Parathyroid adenoma (tissue), 2 donors: ENCODE measurements at regions not wholly inside any gene's neighbourhood (a gene's known extent, or its start where the extent isn't known, plus 50 kb on each side); places are given as distances from the start of the nearest gene placed in this dataset.

Source experiments
- H2AFZ ChIP-seq: fragments of 300-600 bp; sonication (generic); one replicate; pipeline ENCODE4 v1.7.0; 2017; ENCODE audit warnings: antibody characterized with exemption, mild to moderate bottlenecking
- H3K27ac ChIP-seq: fragments of 300-600 bp; sonication (generic); one replicate; pipeline ENCODE4 v1.7.0; 2017
- H3K27me3 ChIP-seq: fragments of 300-600 bp; sonication (generic); one replicate; pipeline ENCODE4 v1.7.0; 2017; ENCODE audit warnings: low read length; ENCODE audit not compliant: control insufficient read depth, insufficient read depth
- H3K36me3 ChIP-seq: fragments of 300-600 bp; sonication (generic); one replicate; pipeline ENCODE4 v1.7.0; 2017; ENCODE audit warnings: low read length; ENCODE audit not compliant: control insufficient read depth, insufficient read depth
- H3K4me1 ChIP-seq: fragments of 300-600 bp; sonication (generic); one replicate; pipeline ENCODE4 v1.7.0; 2017; ENCODE audit warnings: control low read depth
- H3K4me2 ChIP-seq: fragments of 300-600 bp; sonication (generic); one replicate; pipeline ENCODE4 v1.7.0; 2017; ENCODE audit warnings: low read length
- H3K4me3 ChIP-seq: fragments of 300-600 bp; sonication (generic); one replicate; pipeline ENCODE4 v1.7.0; 2017; ENCODE audit warnings: low read depth, low read length
- H3K79me2 ChIP-seq: fragments of 300-600 bp; sonication (generic); one replicate; pipeline ENCODE4 v1.7.0; 2017; ENCODE audit warnings: control low read depth
- H3K9ac ChIP-seq: fragments of 300-600 bp; sonication (generic); one replicate; pipeline ENCODE4 v1.7.0; 2017; ENCODE audit warnings: mild to moderate bottlenecking
- H3K9me3 ChIP-seq: fragments of 300-600 bp; sonication (generic); one replicate; pipeline ENCODE4 v1.7.0; 2017; ENCODE audit warnings: low read length; ENCODE audit not compliant: control insufficient read depth
- CTCF ChIP-seq: fragments of 300-600 bp; sonication (generic); IDR thresholded peaks from one replicate; pipeline ENCODE4 v1.7.0; 2017; ENCODE audit warnings: antibody characterized with exemption, mild to moderate bottlenecking
- donor health status: primary hyperparathyroidism.

DNA sequence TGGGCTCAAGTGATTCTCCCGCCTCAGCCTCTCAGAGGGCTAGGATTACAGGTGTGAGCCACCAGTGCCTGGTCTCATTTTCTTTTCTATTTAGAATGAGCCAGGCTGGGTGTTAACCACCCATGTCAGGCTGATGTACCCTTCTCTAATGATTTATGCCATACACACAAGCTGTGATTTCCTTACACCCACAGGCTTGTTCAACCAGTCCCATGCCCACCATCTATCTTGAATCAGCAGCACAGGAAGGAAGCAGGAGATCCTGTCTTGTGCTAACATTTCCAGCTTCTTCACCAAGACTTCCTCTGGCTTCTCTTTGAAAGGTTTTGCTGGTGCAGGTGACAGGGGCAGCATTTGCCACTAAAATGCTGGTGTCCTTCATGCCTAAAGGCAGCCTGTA is 176.4 kb downstream of the GATA3 start:
- Histone ChIP-seq H3K4me2 (no peak overlapping the region), H3K27ac (no peak overlapping the region), H3K9me3 (no peaks in the 10 kb centered on the region), H3K79me2 (no peaks in the 10 kb centered on the region), H3K27me3 (no peaks in the 10 kb centered on the region), H3K4me1 (no peaks in the 10 kb centered on the region), H3K4me3 (no peak overlapping the region), H2AFZ (no peak overlapping the region), H3K9ac (no peak overlapping the region), H3K36me3 (no peaks in the 10 kb centered on the region)
- no peak for TF ChIP-seq CTCF

- Histone ChIP-seq H3K27me3 (no peaks in the 10 kb centered on the region), H3K9me3 (no peaks in the 10 kb centered on the region), H3K4me1 (no peaks in the 10 kb centered on the region), H3K4me3 (no peak overlapping the region), H3K36me3 (no peaks in the 10 kb centered on the region), H3K27ac (no peak overlapping the region), H2AFZ (no peak overlapping the region), H3K79me2 (no peaks in the 10 kb centered on the region), H3K4me2 (no peak overlapping the region), H3K9ac (no peak overlapping the region)
- TF ChIP-seq CTCF: no peak
Measured at GRCh38 chr10:8233049-8233448, 178.6 kb downstream of the GATA3 start.

GRCh38 chr10:8233832-8234259 is 179.4 kb downstream of the GATA3 start:
- Histone ChIP-seq H3K27ac (no peak overlapping the region), H3K9me3 (no peaks in the 10 kb centered on the region), H2AFZ (no peak overlapping the region), H3K4me2 (no peak overlapping the region), H3K36me3 (no peaks in the 10 kb centered on the region), H3K27me3 (no peaks in the 10 kb centered on the region), H3K4me1 (no peaks in the 10 kb centered on the region), H3K9ac (no peak overlapping the region), H3K4me3 (no peak overlapping the region), H3K79me2 (no peaks in the 10 kb centered on the region)
- TF ChIP-seq CTCF: no peak

DNA sequence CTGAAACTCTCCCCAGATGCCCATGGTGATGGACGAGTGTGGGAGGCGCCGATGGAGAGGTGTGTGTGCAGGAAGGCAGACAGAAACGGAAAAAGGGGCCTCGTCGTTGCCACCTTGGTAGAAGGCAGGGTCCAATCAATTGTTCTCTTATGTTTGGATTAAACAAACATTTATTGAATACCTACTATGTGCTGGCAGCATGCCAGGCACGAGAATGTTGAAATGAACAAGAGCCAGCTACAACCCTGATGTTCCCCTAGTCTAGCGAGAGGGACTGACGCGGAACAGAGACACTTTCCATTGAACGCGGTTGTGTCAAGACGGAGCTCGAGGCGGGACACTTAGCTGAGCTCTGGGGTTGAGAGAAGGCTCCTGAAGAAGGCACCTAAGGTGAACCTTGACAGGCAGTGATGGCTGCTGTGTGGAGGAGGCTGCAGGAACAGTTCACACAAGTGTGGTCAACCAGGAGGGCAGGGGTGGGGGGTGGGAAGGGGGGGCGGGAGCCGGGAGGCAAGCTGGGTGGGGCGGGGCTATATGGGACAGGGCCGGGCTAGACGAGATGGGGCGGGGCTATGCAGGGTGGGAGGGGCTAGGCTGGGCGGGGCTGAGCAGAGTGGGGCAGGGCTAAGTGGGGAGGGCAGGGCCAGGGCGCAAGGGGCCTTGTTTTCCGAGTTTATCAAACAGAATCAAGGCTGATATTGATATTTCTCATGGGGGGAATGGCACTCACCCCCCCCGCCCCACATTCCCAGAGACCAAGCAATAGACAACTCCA is 181.0 kb downstream of the GATA3 start:
- Histone ChIP-seq H3K27me3 (no peaks in the 10 kb centered on the region), H3K4me1 (no peaks in the 10 kb centered on the region), H3K36me3 (no peaks in the 10 kb centered on the region), H3K79me2 (no peaks in the 10 kb centered on the region), H3K4me3 (no peak overlapping the region), H3K9me3 (no peaks in the 10 kb centered on the region), H2AFZ (no peak overlapping the region), H3K9ac (no peak overlapping the region), H3K4me2 (no peak overlapping the region), H3K27ac (no peak overlapping the region)
- TF ChIP-seq CTCF: no peak

GRCh38 chr10:8238986-8239385 is 184.5 kb downstream of the GATA3 start:
- Histone ChIP-seq H3K4me2 (no peak overlapping the region), H3K4me3 (no peak overlapping the region), H3K27me3 (no peaks in the 10 kb centered on the region), H3K27ac (no peak overlapping the region), H3K9me3 (no peaks in the 10 kb centered on the region), H2AFZ (no peak overlapping the region), H3K36me3 (no peaks in the 10 kb centered on the region), H3K79me2 (no peaks in the 10 kb centered on the region), H3K9ac (no peak overlapping the region), H3K4me1 (no peaks in the 10 kb centered on the region)
- no peak for TF ChIP-seq CTCF
